ENCODE measurements at regions not wholly inside any gene's neighbourhood (a gene's known extent, or its start where the extent isn't known, plus 50 kb on each side); places are given as distances from the start of the nearest gene placed in this dataset.

DNA sequence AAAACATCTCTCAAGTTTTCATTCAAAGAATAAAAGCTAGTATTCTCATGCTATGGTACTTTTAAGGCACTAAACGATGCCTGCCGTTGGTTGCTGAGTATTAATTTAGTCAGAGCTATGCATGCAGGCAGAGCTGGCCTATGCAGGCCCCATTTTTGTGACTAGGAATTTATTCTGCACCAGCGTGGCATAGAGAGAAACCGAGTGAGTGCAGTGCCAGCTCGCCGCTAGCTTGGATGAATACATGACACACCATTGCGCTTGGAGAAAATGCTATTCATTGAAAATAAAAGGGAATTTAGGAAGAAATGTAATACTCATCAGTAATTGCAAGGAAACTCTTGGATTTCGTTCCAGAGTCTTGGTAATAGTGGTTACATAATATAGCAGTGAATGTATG lies 231.6 kb upstream of the RBFOX1 start:
- Histone ChIP-seq H2AFZ (ENCODE audit: low read depth, low read length) (no peak overlapping the region), H3K36me3 (replicated peaks; ENCODE audit: low read depth, low read length) (no peaks in the 10 kb centered on the region), H3K9me3 (ENCODE audit: insufficient read depth, low read length) (no peaks in the 10 kb centered on the region), H3K4me1 (ENCODE audit: low read length) (no peaks in the 10 kb centered on the region), H3K27me3 (ENCODE audit: low read depth, low read length) (no peaks in the 10 kb centered on the region), H3K4me2 (ENCODE audit: low read length) (no peak overlapping the region), H3K79me2 (ENCODE audit: low read length) (no peaks in the 10 kb centered on the region), H3K4me3 (ENCODE audit: low read length) (no peak overlapping the region), H3K27ac (ENCODE audit: low read length) (no peak overlapping the region), H4K20me1 (ENCODE audit: insufficient read depth, low read length) (no peaks in the 10 kb centered on the region), H3K9ac (ENCODE audit: low read length) (no peak overlapping the region)
- no peak for TF ChIP-seq EZH2phosphoT487 (IDR thresholded peaks at IDR 0.05; ENCODE audit: low read depth)
- TF ChIP-seq, protein P1, sequence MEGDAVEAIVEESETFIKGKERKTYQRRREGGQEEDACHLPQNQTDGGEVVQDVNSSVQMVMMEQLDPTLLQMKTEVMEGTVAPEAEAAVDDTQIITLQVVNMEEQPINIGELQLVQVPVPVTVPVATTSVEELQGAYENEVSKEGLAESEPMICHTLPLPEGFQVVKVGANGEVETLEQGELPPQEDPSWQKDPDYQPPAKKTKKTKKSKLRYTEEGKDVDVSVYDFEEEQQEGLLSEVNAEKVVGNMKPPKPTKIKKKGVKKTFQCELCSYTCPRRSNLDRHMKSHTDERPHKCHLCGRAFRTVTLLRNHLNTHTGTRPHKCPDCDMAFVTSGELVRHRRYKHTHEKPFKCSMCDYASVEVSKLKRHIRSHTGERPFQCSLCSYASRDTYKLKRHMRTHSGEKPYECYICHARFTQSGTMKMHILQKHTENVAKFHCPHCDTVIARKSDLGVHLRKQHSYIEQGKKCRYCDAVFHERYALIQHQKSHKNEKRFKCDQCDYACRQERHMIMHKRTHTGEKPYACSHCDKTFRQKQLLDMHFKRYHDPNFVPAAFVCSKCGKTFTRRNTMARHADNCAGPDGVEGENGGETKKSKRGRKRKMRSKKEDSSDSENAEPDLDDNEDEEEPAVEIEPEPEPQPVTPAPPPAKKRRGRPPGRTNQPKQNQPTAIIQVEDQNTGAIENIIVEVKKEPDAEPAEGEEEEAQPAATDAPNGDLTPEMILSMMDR (IDR thresholded peaks at IDR 0.05; ENCODE audit: low read depth, low read length) = no peak

DNA sequence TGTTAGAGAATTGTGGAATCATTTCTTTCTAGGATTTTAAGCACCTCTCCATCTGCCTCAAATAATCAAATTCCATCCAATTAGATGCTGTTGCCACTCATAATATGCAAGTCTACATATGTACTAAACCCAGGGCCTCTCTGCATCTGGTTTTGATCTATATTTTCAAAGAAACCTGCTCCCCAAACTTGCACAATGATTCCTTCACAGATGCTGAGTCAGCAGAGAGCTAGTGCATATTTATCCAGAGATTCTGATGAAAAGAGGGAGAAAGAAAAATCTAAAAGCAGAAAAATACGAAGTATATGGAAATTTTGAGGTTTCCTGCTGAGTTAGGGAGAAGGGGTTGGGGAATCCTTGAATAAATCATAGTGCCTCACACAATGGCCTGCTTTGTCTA lies 235.1 kb upstream of the RBFOX1 start:
- Histone ChIP-seq H3K36me3 (replicated peaks; ENCODE audit: low read depth, low read length) (no peaks in the 10 kb centered on the region), H3K9me3 (ENCODE audit: insufficient read depth, low read length) (no peaks in the 10 kb centered on the region), H3K79me2 (ENCODE audit: low read length) (no peaks in the 10 kb centered on the region), H3K9ac (ENCODE audit: low read length) (no peak overlapping the region), H4K20me1 (ENCODE audit: insufficient read depth, low read length) (no peaks in the 10 kb centered on the region), H2AFZ (ENCODE audit: low read depth, low read length) (no peak overlapping the region), H3K27ac (ENCODE audit: low read length) (no peak overlapping the region), H3K4me1 (ENCODE audit: low read length) (no peaks in the 10 kb centered on the region), H3K4me2 (ENCODE audit: low read length) (no peak overlapping the region), H3K4me3 (ENCODE audit: low read length) (no peak overlapping the region), H3K27me3 (ENCODE audit: low read depth, low read length) (no peaks in the 10 kb centered on the region)
- no peak for TF ChIP-seq EZH2phosphoT487 (IDR thresholded peaks at IDR 0.05; ENCODE audit: low read depth)
- TF ChIP-seq, protein P1 (IDR thresholded peaks at IDR 0.05; ENCODE audit: low read depth, low read length) = no peak

DNA sequence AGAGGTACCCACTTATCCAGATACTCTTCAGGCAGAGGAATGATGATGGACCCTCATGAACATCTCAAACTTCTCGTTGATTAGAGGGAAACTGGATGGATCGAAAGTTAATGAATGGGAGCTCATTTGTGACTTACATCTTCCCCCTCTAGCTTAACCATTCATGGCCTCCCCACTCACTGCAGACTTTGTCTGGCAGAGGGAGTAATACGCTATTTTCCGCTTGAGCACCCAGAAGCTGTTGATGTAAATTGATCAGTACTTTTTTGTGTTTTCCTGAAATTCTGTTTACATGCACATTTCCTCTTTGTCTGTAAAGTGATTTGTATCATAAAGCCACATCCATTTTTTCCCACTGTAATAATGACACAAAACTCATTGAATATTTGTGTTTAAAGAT lies 239.1 kb upstream of the RBFOX1 start:
- no peak overlapping the region for H2AFZ ChIP-seq (ENCODE audit: low read depth, low read length)
- no peaks in the 10 kb centered on the region for H4K20me1 ChIP-seq (ENCODE audit: insufficient read depth, low read length)
- no peak for TF ChIP-seq EZH2phosphoT487 (IDR thresholded peaks at IDR 0.05; ENCODE audit: low read depth)
- TF ChIP-seq, protein P1 (IDR thresholded peaks at IDR 0.05; ENCODE audit: low read depth, low read length) = no peak

GRCh38 chr16:7090628-7091115 lies 242.0 kb upstream of the RBFOX1 start:
- no peaks in the 10 kb centered on the region for H3K36me3 ChIP-seq (replicated peaks; ENCODE audit: low read depth, low read length)
- H3K4me2 ChIP-seq (ENCODE audit: low read length) = no peak overlapping the region
- H3K27ac ChIP-seq (ENCODE audit: low read length) = no peak overlapping the region
- H4K20me1 ChIP-seq (ENCODE audit: insufficient read depth, low read length) = no peaks in the 10 kb centered on the region
- 0 out of 2 replicates have a peak, but pooled peaks cover 8% of the 10 kb centered on the region for H3K27me3 ChIP-seq (ENCODE audit: low read depth, low read length)
- no peaks in the 10 kb centered on the region for H3K79me2 ChIP-seq (ENCODE audit: low read length)
- TF ChIP-seq EZH2phosphoT487 (IDR thresholded peaks at IDR 0.05; ENCODE audit: low read depth) = no peak
- TF ChIP-seq, protein P1 (IDR thresholded peaks at IDR 0.05; ENCODE audit: low read depth, low read length) = no peak
- no peak overlapping the region for H3K4me3 ChIP-seq (ENCODE audit: low read length)
- H2AFZ ChIP-seq (ENCODE audit: low read depth, low read length) = no peak overlapping the region
- H3K9ac ChIP-seq (ENCODE audit: low read length) = no peak overlapping the region
- no peaks in the 10 kb centered on the region for H3K9me3 ChIP-seq (ENCODE audit: insufficient read depth, low read length)
- H3K4me1 ChIP-seq (ENCODE audit: low read length) = no peaks in the 10 kb centered on the region

More for the DNA sequence above, 239.1 kb upstream of the RBFOX1 start:
- H3K27ac ChIP-seq (ENCODE audit: low read length) = no peak overlapping the region
- no peaks in the 10 kb centered on the region for H3K4me1 ChIP-seq (ENCODE audit: low read length)
- H3K27me3 ChIP-seq (ENCODE audit: low read depth, low read length) = 0 out of 2 replicates have a peak, but pooled peaks cover 4% of the 10 kb centered on the region
- no peak overlapping the region for H3K9ac ChIP-seq (ENCODE audit: low read length)
- H3K4me2 ChIP-seq (ENCODE audit: low read length) = no peak overlapping the region
- H3K79me2 ChIP-seq (ENCODE audit: low read length) = no peaks in the 10 kb centered on the region
- H3K9me3 ChIP-seq (ENCODE audit: insufficient read depth, low read length) = no peaks in the 10 kb centered on the region
- H3K36me3 ChIP-seq (replicated peaks; ENCODE audit: low read depth, low read length) = no peaks in the 10 kb centered on the region
- no peak overlapping the region for H3K4me3 ChIP-seq (ENCODE audit: low read length)
